Iris pigment epithelial cell (primary cell): ENCODE measurements at regions not wholly inside any gene's neighbourhood (a gene's known extent, or its start where the extent isn't known, plus 50 kb on each side); places are given as distances from the start of the nearest gene placed in this dataset.

ENCODE experiments used
- DNase-seq: peaks from one replicate; pipeline ENCODE4 v3.0.0-alpha.2; 2011; ENCODE audit warnings: low read depth

DNA sequence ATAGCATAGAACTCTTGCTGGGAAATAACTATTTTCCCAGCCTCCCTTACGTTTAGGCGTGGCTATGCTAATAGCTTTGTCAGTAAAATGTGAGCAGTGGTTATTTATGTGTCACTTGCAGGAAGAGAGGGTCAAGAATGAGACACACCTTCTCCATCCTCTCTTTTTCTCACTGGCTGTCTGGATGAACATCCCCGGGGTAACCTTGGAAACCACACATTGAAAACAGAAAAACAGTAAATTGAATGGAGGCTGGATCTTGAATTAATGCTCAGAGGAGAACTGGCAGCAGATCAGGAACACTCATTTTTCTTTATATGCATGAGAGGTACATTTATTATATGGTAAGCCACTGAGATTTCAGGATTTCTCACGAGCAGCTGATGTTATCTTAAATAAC, 127.6 kb downstream of the DNAJB9 start:
- no peak for DNase-seq

DNA sequence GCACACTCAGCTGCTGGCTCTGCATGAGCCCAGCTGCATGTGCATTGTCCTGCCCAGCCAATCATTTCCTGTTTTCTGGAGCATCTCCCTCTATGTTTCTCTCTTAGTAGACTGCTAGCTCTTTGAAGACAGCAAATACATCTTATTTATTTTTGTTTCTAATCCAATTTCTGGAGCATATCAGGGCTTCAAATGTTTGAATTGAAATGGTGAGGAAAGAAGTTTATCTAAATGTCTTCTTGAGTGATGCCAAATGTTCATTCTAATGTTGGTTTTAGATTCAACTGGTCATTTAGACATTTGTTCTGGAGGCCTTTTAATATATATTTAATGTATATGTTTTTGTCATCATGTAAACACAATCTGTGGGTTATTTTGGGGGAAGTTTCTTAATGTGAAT, 141.9 kb downstream of the DNAJB9 start:
- DNase-seq = no peak

DNA sequence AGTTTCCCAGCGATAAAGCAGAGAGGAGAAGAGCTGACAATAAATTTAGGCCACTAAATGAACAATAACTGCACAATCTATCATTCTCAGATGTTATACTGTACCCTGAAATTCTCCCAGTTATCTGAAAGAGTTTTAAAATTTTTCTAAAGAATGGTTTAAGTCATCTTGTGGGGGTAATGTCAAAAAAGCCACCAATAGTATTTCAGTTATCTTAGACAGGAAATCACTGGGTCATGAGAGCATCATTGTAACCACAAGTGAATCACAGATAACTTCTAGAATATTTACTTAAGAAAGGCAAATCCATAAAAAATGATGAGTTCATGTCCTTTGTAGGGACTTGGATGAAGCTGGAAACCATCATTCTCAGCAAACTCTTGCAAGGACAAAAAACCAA, 147.1 kb downstream of the DNAJB9 start:
- DNase-seq = peak; percentile 57

- no peak for DNase-seq
Observed at GRCh38 chr7:108717781-108718180, 148.1 kb downstream of the DNAJB9 start.

DNA sequence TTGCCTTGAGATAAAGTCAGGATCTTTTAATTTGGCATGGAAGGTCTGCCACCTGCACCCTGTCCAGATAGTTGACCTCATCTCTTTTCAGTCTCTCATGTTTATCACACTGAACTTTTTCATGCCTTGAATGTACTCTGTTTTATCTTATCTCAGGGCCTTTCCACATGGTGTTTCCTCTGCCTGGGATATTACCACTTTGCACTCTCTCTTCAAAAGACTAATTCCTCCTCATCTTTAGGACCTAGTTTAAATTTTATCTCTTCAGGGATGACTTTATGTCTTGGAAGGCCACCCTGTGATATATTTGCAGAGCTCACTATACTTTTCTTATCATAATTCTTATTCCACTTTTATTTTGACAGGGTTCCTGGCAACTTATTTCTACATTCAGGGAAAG, 150.0 kb downstream of the DNAJB9 start:
- DNase-seq = no peak

DNA sequence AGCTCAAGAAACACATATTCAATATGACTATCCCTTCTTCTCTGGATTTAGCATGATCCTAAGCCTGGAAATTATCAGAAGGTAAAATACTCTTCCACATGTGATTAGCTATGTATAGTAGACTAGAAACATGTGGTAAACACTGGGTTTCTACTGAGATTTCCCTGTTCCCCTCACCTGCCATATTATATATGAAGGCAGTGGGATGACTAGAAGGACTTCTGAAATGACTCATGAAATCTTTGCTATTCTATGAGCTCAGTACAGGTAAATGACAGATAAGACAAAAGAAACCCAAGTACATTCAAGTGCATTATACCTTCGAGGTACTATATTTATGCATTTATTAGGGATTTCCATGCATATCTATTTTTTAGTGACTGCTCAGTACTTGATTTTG, 152.9 kb downstream of the DNAJB9 start:
- DNase-seq = no peak

DNA sequence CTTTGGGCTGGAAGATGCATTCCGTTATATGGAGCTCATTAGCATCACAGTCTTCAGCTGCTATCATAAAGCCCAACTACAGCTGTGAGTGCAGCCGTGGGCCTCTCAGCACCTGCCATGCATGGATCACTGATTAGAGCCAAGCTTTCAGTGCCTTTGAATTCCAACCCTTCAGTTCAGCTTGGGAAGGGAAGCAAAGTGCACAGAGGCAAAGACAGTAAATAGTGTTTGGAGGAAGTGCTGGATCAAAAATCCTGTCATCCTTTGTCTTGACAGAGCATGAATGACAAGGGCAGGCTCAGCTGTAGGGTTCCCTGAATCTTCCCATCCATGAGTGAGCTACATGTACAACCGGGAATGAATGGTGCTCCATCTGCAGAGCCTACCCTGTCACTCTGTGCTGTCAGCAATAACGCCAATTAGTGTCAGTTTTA, 153.7 kb downstream of the DNAJB9 start:
- DNase-seq = no peak

GRCh38 chr7:108724251-108725100, 154.8 kb downstream of the DNAJB9 start:
- DNase-seq = no peak

- no peak for DNase-seq
Observed at GRCh38 chr7:108735814-108736213, 166.1 kb downstream of the DNAJB9 start.

- DNase-seq = no peak
Observed at GRCh38 chr7:108736221-108736891, 166.7 kb downstream of the DNAJB9 start.

DNA sequence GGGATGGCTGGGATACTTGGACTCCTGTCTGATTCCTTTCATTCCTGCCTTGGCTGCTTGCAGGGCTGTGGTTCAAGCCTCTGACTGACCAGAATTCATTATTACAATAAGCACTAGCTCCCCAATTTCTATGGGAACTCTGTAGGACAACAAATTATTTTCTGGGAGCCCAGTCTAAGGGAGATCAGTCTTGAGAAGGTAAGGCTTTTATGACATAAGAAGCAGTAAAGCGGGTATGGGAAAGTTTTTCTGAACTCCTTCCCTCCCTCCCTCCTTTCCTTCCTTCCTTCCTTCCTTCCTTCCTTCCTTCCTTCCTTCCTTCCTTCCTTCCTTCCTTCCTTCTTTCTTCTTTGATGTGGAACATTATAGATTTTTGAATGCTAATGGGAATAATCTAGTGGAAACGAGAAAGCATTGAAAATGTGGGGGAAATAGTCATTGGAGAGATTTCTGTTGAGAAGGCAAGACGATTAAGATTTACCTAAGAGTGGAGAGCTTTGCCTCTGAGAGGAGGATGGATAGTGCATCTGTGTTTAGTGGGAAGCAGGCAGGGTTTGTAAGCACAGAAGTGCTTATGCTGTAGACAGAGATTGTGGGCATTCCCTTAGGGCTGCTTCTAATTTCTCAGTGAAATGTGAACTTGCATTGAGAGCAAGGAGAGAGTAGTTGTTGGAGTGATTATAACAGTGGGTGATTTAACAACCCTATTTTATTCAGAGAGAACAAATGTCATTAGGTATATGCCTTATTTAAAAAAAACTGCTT, 201.5 kb downstream of the DNAJB9 start:
- no peak for DNase-seq

- DNase-seq = no peak
Observed at GRCh38 chr7:108771853-108772252, 202.2 kb downstream of the DNAJB9 start.

DNA sequence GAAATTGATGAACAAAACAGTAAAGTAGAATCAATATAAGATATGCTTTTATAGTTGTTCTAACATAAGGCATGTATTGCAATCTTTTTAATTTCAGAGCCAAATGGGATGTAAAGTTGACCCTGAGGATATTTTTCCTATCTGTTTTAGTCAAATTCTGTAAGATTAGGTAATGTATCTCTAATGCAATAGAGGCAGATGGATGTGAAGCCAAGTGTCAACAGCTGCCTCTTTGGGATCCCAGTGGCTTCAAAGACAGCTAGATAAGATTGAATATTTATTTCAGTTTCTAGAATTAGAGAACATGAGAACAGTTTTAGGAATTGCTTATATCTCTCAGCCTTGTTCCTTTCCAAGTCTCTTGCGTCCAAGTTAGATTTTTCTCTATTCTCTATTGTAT, 208.3 kb downstream of the DNAJB9 start:
- DNase-seq = no peak

DNA sequence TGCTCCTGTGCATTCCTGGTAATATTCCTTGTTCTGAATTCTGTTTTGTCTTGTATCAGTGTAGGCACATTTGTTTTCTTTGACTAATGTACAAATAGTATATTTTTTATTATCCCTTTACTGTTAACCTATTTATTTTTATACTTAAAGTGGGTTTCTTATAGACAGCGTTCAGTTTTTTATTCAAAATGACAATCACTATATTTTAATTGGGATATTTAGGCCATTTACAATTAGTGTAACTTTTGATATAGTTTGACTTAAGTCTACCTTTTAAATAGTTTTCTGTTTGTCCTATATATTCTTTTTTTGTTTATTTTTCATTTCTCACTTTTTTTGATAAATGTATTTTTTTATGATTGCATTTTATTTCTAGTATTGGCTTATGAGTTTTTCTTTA, 219.8 kb downstream of the DNAJB9 start:
- DNase-seq = no peak

GRCh38 chr7:108794466-108794865, 224.8 kb downstream of the DNAJB9 start:
- no peak for DNase-seq

DNA sequence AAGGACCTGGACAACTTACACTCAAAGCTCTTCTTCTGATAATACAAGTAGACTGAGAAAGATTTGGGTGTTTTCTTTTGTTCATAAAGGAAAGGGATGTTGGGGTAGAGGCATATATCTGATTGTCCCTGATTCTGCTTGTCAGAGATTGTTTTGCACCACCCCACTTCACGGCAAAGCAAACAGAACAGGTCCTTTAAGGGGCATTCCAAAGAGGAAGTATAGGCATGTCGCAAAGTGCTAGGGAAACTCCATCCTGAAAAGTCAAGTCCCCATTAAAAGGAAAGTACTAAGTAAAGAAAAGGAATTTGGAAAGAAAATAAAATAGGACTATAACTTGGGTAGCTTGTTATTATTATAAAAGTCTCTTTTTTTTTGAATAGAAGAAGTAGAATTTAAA, 233.0 kb downstream of the DNAJB9 start:
- no peak for DNase-seq

- DNase-seq = peak; percentile 20
Observed at GRCh38 chr7:108805808-108806397, 236.2 kb downstream of the DNAJB9 start.

DNA sequence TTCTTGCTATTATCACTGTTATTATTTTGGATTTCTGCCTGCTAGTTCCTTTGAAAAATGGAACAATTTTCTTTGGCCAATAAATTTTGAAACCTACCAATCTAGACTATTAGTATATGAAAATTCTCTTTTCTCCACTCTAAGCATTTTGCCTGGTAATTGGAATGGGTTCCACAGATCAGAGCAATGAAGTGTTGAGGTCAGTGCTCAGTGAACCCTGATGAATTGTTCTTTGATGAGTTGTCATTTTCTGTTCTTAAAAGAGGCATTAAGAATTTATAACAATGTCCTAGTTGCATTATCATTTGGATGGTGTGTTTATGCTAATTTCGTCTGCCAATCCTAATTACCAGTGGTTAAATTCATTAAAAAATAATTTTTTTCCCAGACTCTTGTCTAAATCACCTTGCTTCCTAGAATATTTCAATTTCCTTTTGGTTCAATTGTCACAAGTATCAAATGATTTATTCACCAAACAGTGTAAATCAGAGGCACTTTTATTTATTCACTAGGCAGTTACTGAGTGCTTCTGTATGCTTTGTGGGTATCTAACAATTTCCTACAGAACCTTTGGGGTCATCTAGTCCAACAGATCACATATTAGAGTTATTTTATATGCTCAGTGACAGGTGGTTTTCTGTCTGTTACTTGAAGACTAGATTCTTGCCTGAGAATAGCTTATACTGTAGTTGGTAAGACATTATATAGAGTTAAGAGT, 239.0 kb downstream of the DNAJB9 start:
- DNase-seq = no peak

DNA sequence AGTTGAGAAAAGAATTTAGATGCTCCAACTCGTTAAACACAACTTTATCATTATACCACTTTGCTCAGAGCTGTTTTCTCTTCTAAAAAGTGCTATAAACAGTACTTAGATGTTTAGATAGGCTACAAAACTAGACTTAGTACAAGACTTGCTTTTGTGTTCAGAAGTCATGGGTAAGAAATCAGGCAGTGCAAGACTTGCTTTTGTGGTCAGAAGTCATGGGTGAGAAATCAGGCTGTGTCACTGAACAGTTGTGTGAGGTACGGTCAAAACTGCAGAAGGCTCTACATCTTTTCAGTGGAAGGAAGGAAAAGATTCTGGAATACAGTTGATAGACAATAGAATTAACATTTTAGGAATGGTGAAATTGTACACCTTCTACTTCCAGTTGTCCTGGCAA, 239.7 kb downstream of the DNAJB9 start:
- no peak for DNase-seq

DNA sequence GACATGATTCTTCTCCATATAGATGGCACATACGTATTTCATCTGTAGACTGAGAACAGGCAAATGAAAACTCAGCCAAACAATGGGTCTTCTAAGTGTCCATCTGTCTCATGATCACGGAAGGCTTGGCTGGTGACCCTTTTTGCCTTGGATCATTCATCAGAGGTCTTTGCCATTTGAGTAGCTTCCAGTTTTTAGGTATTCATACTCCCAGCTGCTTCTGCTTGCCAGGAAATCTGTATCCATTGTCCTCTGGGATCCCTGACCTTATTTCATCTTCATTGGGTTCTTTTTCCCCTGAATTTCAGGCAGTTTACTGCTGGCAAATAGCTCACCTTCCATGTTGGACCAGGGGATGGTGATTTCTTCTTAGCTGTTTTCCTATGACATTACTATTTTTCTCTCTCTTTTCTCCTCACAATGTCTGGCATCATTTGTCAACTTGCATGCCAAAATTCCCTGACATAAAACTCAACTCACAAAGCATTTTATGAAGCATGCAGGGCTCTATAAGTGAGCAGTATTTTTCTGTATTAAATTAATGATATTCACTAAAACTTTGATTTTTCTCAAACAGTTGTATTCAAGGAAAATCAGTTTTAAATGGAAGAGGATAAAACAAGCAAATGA, 241.2 kb downstream of the DNAJB9 start:
- no peak for DNase-seq
